ENCODE measurements at regions not wholly inside any gene's neighbourhood (a gene's known extent, or its start where the extent isn't known, plus 50 kb on each side); places are given as distances from the start of the nearest gene placed in this dataset.

- Histone ChIP-seq H3K36me3 (ENCODE audit: control insufficient read depth, insufficient read depth, low read length) (peaks cover 2% of the 10 kb centered on the region; the same call in 1 of the 2 replicates), H3K9me3 (ENCODE audit: control insufficient read depth, insufficient read depth, low read length) (peaks cover 4% of the 10 kb centered on the region), H3K4me1 (ENCODE audit: control insufficient read depth, insufficient read depth, low read length) (no peaks in the 10 kb centered on the region), H3K4me3 (ENCODE audit: low read length) (no peak overlapping the region), H3K27me3 (ENCODE audit: control insufficient read depth, insufficient read depth, low read length) (no peaks in the 10 kb centered on the region), H3K27ac (ENCODE audit: low read length) (no peak overlapping the region)
- no CpG with 5 or more reads among the region's 1 CpG for WGBS (ENCODE audit: insufficient coverage, insufficient read length)
- DNase-seq (ENCODE audit: low read depth, low spot score) = no peak
Measured at GRCh38 chr1:187634940-187635339, 806.2 kb downstream of the PLA2G4A start.

- Histone ChIP-seq H3K27me3 (ENCODE audit: control insufficient read depth, insufficient read depth, low read length) (no peaks in the 10 kb centered on the region), H3K9me3 (ENCODE audit: control insufficient read depth, insufficient read depth, low read length) (no peaks in the 10 kb centered on the region), H3K4me3 (ENCODE audit: low read length) (no peak overlapping the region), H3K27ac (ENCODE audit: low read length) (no peak overlapping the region), H3K36me3 (ENCODE audit: control insufficient read depth, insufficient read depth, low read length) (no peaks in the 10 kb centered on the region; the same call in 1 of the 2 replicates), H3K4me1 (ENCODE audit: control insufficient read depth, insufficient read depth, low read length) (no peaks in the 10 kb centered on the region)
- DNase-seq (ENCODE audit: low read depth, low spot score) = no peak
- WGBS (ENCODE audit: insufficient coverage, insufficient read length) = no CpG with 5 or more reads among the region's 2 CpGs
Measured at GRCh38 chr1:187638733-187639434, 810.1 kb downstream of the PLA2G4A start.

GRCh38 chr1:187641015-187641414, 812.3 kb downstream of the PLA2G4A start:
- Histone ChIP-seq H3K36me3 (ENCODE audit: control insufficient read depth, insufficient read depth, low read length) (no peaks in the 10 kb centered on the region; the same call in 1 of the 2 replicates), H3K9me3 (ENCODE audit: control insufficient read depth, insufficient read depth, low read length) (no peaks in the 10 kb centered on the region), H3K27me3 (ENCODE audit: control insufficient read depth, insufficient read depth, low read length) (no peaks in the 10 kb centered on the region), H3K4me3 (ENCODE audit: low read length) (no peak overlapping the region), H3K27ac (ENCODE audit: low read length) (no peak overlapping the region), H3K4me1 (ENCODE audit: control insufficient read depth, insufficient read depth, low read length) (no peaks in the 10 kb centered on the region)
- WGBS (ENCODE audit: insufficient coverage, insufficient read length) = no CpG with 5 or more reads among the region's 5 CpGs
- no peak for DNase-seq (ENCODE audit: low read depth, low spot score)

- H3K9me3 ChIP-seq (ENCODE audit: control insufficient read depth, insufficient read depth, low read length) = no peaks in the 10 kb centered on the region
- no peaks in the 10 kb centered on the region for H3K27me3 ChIP-seq (ENCODE audit: control insufficient read depth, insufficient read depth, low read length)
- no peaks in the 10 kb centered on the region; the same call in 1 of the 2 replicates for H3K36me3 ChIP-seq (ENCODE audit: control insufficient read depth, insufficient read depth, low read length)
- H3K4me1 ChIP-seq (ENCODE audit: control insufficient read depth, insufficient read depth, low read length) = no peaks in the 10 kb centered on the region
- H3K27ac ChIP-seq (ENCODE audit: low read length) = no peak overlapping the region
- DNase-seq (ENCODE audit: low read depth, low spot score) = no peak
- no peak overlapping the region for H3K4me3 ChIP-seq (ENCODE audit: low read length)
- no CpG with 5 or more reads among the region's 7 CpGs for WGBS (ENCODE audit: insufficient coverage, insufficient read length)
Measured at GRCh38 chr1:187641463-187641862, 812.7 kb downstream of the PLA2G4A start.

- WGBS (ENCODE audit: insufficient coverage, insufficient read length) = no CpG with 5 or more reads among the region's 2 CpGs
- no peaks in the 10 kb centered on the region for H3K9me3 ChIP-seq (ENCODE audit: control insufficient read depth, insufficient read depth, low read length)
- H3K36me3 ChIP-seq (ENCODE audit: control insufficient read depth, insufficient read depth, low read length) = no peaks in the 10 kb centered on the region; the same call in 1 of the 2 replicates
- DNase-seq (ENCODE audit: low read depth, low spot score) = no peak
- H3K27ac ChIP-seq (ENCODE audit: low read length) = no peak overlapping the region
- no peak overlapping the region for H3K4me3 ChIP-seq (ENCODE audit: low read length)
- no peaks in the 10 kb centered on the region for H3K27me3 ChIP-seq (ENCODE audit: control insufficient read depth, insufficient read depth, low read length)
- H3K4me1 ChIP-seq (ENCODE audit: control insufficient read depth, insufficient read depth, low read length) = no peaks in the 10 kb centered on the region
Measured at GRCh38 chr1:187641907-187642306, 813.2 kb downstream of the PLA2G4A start.

- H3K27me3 ChIP-seq (ENCODE audit: control insufficient read depth, insufficient read depth, low read length) = no peaks in the 10 kb centered on the region
- no CpG with 5 or more reads among the region's 2 CpGs for WGBS (ENCODE audit: insufficient coverage, insufficient read length)
- H3K27ac ChIP-seq (ENCODE audit: low read length) = no peak overlapping the region
- H3K9me3 ChIP-seq (ENCODE audit: control insufficient read depth, insufficient read depth, low read length) = no peaks in the 10 kb centered on the region
- DNase-seq (ENCODE audit: low read depth, low spot score) = no peak
- H3K4me1 ChIP-seq (ENCODE audit: control insufficient read depth, insufficient read depth, low read length) = no peaks in the 10 kb centered on the region
- H3K36me3 ChIP-seq (ENCODE audit: control insufficient read depth, insufficient read depth, low read length) = no peaks in the 10 kb centered on the region; the same call in 1 of the 2 replicates
- no peak overlapping the region for H3K4me3 ChIP-seq (ENCODE audit: low read length)
Measured at GRCh38 chr1:187645651-187646050, 816.9 kb downstream of the PLA2G4A start.

- WGBS (ENCODE audit: insufficient coverage, insufficient read length) = 100% methylated on average over 1 of the region's 4 CpGs
- DNase-seq (ENCODE audit: low read depth, low spot score) = no peak
- no peaks in the 10 kb centered on the region for H3K27me3 ChIP-seq (ENCODE audit: control insufficient read depth, insufficient read depth, low read length)
- no peaks in the 10 kb centered on the region for H3K9me3 ChIP-seq (ENCODE audit: control insufficient read depth, insufficient read depth, low read length)
- no peaks in the 10 kb centered on the region for H3K4me1 ChIP-seq (ENCODE audit: control insufficient read depth, insufficient read depth, low read length)
- H3K36me3 ChIP-seq (ENCODE audit: control insufficient read depth, insufficient read depth, low read length) = no peaks in the 10 kb centered on the region
- H3K4me3 ChIP-seq (ENCODE audit: low read length) = no peak overlapping the region
- no peak overlapping the region for H3K27ac ChIP-seq (ENCODE audit: low read length)
Measured at GRCh38 chr1:187646536-187647107, 817.9 kb downstream of the PLA2G4A start.

- no peaks in the 10 kb centered on the region for H3K36me3 ChIP-seq (ENCODE audit: control insufficient read depth, insufficient read depth, low read length)
- H3K4me1 ChIP-seq (ENCODE audit: control insufficient read depth, insufficient read depth, low read length) = no peaks in the 10 kb centered on the region
- H3K27ac ChIP-seq (ENCODE audit: low read length) = no peak overlapping the region
- H3K9me3 ChIP-seq (ENCODE audit: control insufficient read depth, insufficient read depth, low read length) = no peaks in the 10 kb centered on the region
- no CpG with 5 or more reads among the region's 2 CpGs for WGBS (ENCODE audit: insufficient coverage, insufficient read length)
- H3K4me3 ChIP-seq (ENCODE audit: low read length) = no peak overlapping the region
- DNase-seq (ENCODE audit: low read depth, low spot score) = no peak
- H3K27me3 ChIP-seq (ENCODE audit: control insufficient read depth, insufficient read depth, low read length) = no peaks in the 10 kb centered on the region
Measured at GRCh38 chr1:187648091-187648490, 819.3 kb downstream of the PLA2G4A start.

- Histone ChIP-seq H3K36me3 (ENCODE audit: control insufficient read depth, insufficient read depth, low read length) (no peaks in the 10 kb centered on the region), H3K4me1 (ENCODE audit: control insufficient read depth, insufficient read depth, low read length) (no peaks in the 10 kb centered on the region), H3K27ac (ENCODE audit: low read length) (no peak overlapping the region), H3K27me3 (ENCODE audit: control insufficient read depth, insufficient read depth, low read length) (no peaks in the 10 kb centered on the region), H3K9me3 (ENCODE audit: control insufficient read depth, insufficient read depth, low read length) (no peaks in the 10 kb centered on the region), H3K4me3 (ENCODE audit: low read length) (no peak overlapping the region)
- no peak for DNase-seq (ENCODE audit: low read depth, low spot score)
- WGBS (ENCODE audit: insufficient coverage, insufficient read length) = no CpG with 5 or more reads among the region's 2 CpGs
Measured at GRCh38 chr1:187654635-187655034, 825.9 kb downstream of the PLA2G4A start.

- H3K4me3 ChIP-seq (ENCODE audit: low read length) = no peak overlapping the region
- no peaks in the 10 kb centered on the region for H3K36me3 ChIP-seq (ENCODE audit: control insufficient read depth, insufficient read depth, low read length)
- H3K27me3 ChIP-seq (ENCODE audit: control insufficient read depth, insufficient read depth, low read length) = no peaks in the 10 kb centered on the region
- no peak for DNase-seq (ENCODE audit: low read depth, low spot score)
- H3K4me1 ChIP-seq (ENCODE audit: control insufficient read depth, insufficient read depth, low read length) = no peaks in the 10 kb centered on the region
- H3K27ac ChIP-seq (ENCODE audit: low read length) = no peak overlapping the region
- H3K9me3 ChIP-seq (ENCODE audit: control insufficient read depth, insufficient read depth, low read length) = no peaks in the 10 kb centered on the region
Measured at GRCh38 chr1:187655104-187655503, 826.4 kb downstream of the PLA2G4A start.

- no peaks in the 10 kb centered on the region for H3K4me1 ChIP-seq (ENCODE audit: control insufficient read depth, insufficient read depth, low read length)
- no peak overlapping the region for H3K27ac ChIP-seq (ENCODE audit: low read length)
- no CpG with 5 or more reads among the region's 2 CpGs for WGBS (ENCODE audit: insufficient coverage, insufficient read length)
Measured at GRCh38 chr1:187665483-187665882, 836.7 kb downstream of the PLA2G4A start.

More at GRCh38 chr1:187665483-187665882, 836.7 kb downstream of the PLA2G4A start:
- Histone ChIP-seq H3K4me3 (ENCODE audit: low read length) (no peak overlapping the region), H3K36me3 (ENCODE audit: control insufficient read depth, insufficient read depth, low read length) (no peaks in the 10 kb centered on the region), H3K9me3 (ENCODE audit: control insufficient read depth, insufficient read depth, low read length) (no peaks in the 10 kb centered on the region), H3K27me3 (ENCODE audit: control insufficient read depth, insufficient read depth, low read length) (no peaks in the 10 kb centered on the region)
- no peak for DNase-seq (ENCODE audit: low read depth, low spot score)

Data from iPS DF 6.9 (cell line).